Stimulated activated CD4-positive, alpha-beta T cell treated with anti-CD3 and anti-CD28 coated beads, Interleukin-1b, Interleukin-23, amount 100 ng/mL, for 24 hours (primary cell): ENCODE measurements at regions not wholly inside any gene's neighbourhood (a gene's known extent, or its start where the extent isn't known, plus 50 kb on each side); places are given as distances from the start of the nearest gene placed in this dataset.
"Not testable (repeated sequence)": the region's sequence is repeated elsewhere in the genome, so short reads cannot be mapped to it uniquely, and the experiment has no call there.

Experiments
- DNase-seq, 4 experiments: peaks; one replicate each; pipeline ENCODE4 v3.0.0-alpha.2; 2020; ENCODE audit warnings: low read depth in 4 of 4, low spot score in 1 of 4

- DNase-seq = not testable (repeated sequence)
Observed at GRCh38 chr6:11452106-11452505, 85.4 kb upstream of the TMEM170B start.

GRCh38 chr6:11450037-11450436 is 87.5 kb upstream of the TMEM170B start:
- DNase-seq = no peak

GRCh38 chr6:11449408-11449807 is 88.1 kb upstream of the TMEM170B start:
- no peak for DNase-seq

GRCh38 chr6:11448038-11448437 is 89.5 kb upstream of the TMEM170B start:
- DNase-seq = no peak

- DNase-seq = no peak
Observed at GRCh38 chr6:11447265-11447664, 90.3 kb upstream of the TMEM170B start.

GRCh38 chr6:11445146-11445545 is 92.4 kb upstream of the TMEM170B start:
- DNase-seq = no peak

- DNase-seq = not testable (repeated sequence)
Observed at GRCh38 chr6:11443125-11443524, 94.4 kb upstream of the TMEM170B start.

- DNase-seq = no peak
Observed at GRCh38 chr6:11442495-11442894, 95.1 kb upstream of the TMEM170B start.

- DNase-seq = no peak
Observed at GRCh38 chr6:11439876-11440275, 97.7 kb upstream of the TMEM170B start.

- DNase-seq = no peak
Observed at GRCh38 chr6:11439017-11439420, 98.5 kb upstream of the TMEM170B start.

- DNase-seq = no peak
Observed at GRCh38 chr6:11437824-11438459, 99.6 kb upstream of the TMEM170B start.

GRCh38 chr6:11436508-11437096 is 100.9 kb upstream of the TMEM170B start:
- no peak for DNase-seq

GRCh38 chr6:11434565-11435326 is 102.8 kb upstream of the TMEM170B start:
- DNase-seq = no peak

- DNase-seq = no peak
Observed at GRCh38 chr6:11433860-11434259, 103.7 kb upstream of the TMEM170B start.

- DNase-seq = no peak
Observed at GRCh38 chr6:11432713-11433450, 104.7 kb upstream of the TMEM170B start.

GRCh38 chr6:11432091-11432490 is 105.5 kb upstream of the TMEM170B start:
- DNase-seq = no peak

- DNase-seq = no peak
Observed at GRCh38 chr6:11431455-11431937, 106.1 kb upstream of the TMEM170B start.

GRCh38 chr6:11430036-11430435 is 107.5 kb upstream of the TMEM170B start:
- DNase-seq = no peak

GRCh38 chr6:11429577-11429976 is 108.0 kb upstream of the TMEM170B start:
- DNase-seq = no peak

- no peak for DNase-seq
Observed at GRCh38 chr6:11428895-11429294, 108.7 kb upstream of the TMEM170B start.

GRCh38 chr6:11428371-11428770 is 109.2 kb upstream of the TMEM170B start:
- DNase-seq = no peak
